ENCODE measurements at regions not wholly inside any gene's neighbourhood (a gene's known extent, or its start where the extent isn't known, plus 50 kb on each side); places are given as distances from the start of the nearest gene placed in this dataset.

DNA sequence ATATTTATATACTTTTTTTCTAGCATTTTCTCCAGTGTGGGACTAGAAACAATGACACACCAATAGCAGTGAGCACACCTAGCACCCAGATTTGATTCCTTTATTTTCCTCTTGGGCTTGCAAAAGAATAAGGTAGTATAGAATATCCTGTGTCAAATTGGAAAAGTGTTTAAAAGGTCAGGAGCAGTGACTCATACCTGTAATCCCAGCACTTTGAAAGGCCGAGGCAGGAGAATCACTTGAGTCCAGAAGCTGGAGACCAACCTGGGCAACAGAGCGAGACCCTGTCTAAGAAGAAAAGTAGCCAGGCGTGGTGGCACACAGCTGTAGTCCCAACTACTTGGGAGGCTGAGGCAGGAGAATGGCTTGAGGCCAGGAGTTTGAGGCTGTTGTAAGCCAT, 53.8 kb upstream of the SGPP1 start:
- DNase-seq, result peak; percentile 10
- in situ Hi-C loops (cut with HindIII; ENCODE audit: low pct_ligation_motif_present, low pct_unique_long_range_greater_than_20kb, low sequenced_read_pairs), result no loop called here

DNA sequence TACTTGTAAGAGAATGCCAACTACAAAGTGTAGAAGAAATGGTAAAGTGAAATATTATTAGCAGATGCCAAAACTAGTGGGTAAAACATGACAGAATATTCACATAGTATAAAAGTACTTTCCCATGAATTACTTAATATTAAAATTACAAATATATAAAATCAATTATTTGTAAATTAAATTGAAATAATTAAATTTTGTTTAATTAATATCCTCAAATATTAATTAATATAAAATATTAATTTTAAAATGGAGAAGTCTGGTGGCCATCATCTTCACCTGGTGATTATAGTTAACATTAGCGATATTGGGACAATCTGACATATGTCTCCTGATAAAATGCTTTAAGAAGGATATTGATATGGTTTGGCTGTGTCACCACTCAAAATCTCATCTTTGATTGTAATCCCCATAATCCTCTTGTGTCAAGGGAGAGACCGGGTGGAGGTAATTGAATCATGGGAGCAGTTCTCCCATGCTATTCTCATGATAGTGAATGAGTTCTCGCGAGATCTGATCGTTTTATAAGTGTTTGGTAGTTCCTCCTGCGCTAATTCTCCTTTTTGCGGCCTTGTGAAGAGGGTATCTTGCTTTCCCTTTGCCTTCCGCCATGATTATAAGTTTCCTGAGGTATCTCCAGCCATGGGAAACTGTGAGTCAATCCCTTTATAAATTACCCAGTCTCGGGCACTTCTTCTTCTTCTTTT, 55.0 kb upstream of the SGPP1 start:
- DNase-seq, result no peak
- in situ Hi-C loops (cut with HindIII; ENCODE audit: low pct_ligation_motif_present, low pct_unique_long_range_greater_than_20kb, low sequenced_read_pairs), result no loop called here

DNA sequence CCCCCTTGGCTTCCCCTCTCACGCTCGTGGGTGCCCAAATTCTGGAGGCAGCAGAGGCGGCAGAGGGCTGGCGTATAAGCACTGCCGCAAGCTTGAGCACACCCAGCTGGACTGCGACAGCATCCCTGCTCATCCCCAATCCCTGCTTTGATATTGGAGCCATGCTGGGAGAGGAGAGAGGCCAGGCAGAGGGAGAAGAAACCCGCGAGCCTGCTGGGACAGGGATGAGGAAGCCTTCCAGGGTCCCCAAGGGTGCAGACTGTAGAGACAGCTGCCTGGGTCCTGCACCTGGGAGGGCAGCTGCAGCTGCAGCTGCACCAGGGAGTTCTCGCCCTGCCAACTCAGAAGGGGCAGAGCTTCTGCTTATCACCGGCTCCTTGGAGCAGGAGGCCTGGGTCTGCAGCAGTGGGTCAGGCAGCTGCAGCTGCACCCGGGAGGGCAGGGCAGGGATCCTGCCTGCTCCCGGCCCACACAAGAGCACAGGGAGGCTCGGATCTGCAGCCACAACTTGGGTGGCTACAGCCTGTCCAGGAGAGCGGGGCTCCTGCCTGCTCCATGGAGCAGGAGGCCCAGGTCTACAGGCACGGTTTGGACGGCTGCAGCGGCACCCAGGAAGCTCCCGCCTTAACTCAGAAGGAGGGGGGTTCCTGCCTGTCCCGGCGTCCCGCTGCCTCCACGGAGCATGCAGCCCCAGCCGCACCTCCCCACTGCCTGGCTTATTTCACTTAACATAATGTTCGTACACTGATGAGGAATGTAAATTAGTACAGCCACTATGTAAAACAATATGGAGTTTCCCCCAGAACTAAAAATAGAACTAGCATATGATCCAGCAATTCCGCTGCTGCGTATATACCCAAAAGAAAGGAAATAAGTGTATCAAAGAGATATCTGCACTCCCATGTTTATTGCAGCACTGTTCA, 60.4 kb upstream of the SGPP1 start:
- in situ Hi-C loops (cut with HindIII; ENCODE audit: low pct_ligation_motif_present, low pct_unique_long_range_greater_than_20kb, low sequenced_read_pairs), result no loop called here
- no peak for DNase-seq

DNA sequence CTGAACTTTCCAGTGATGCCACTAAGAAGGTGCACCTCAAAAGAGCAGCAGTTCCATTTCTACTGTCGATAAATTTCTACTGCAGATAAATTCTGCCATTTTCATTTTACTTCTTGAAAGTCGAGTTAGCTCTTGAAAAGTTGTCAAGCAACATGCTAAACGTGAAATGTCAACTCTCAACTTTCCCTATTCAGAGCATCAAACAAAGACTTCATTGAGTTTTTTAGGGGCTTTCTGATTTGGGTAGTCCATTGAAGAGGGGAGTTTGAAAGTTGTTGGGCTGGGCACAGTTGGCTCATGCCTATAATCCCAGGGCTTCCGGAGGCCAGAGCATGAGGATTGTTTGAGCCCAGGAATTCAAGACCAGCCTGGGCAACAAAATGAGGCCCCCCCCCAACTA, 59.4 kb upstream of the SYNE2 start:
- in situ Hi-C loops (cut with HindIII; ENCODE audit: low pct_ligation_motif_present, low pct_unique_long_range_greater_than_20kb, low sequenced_read_pairs), result no loop called here
- DNase-seq, result no peak

DNA sequence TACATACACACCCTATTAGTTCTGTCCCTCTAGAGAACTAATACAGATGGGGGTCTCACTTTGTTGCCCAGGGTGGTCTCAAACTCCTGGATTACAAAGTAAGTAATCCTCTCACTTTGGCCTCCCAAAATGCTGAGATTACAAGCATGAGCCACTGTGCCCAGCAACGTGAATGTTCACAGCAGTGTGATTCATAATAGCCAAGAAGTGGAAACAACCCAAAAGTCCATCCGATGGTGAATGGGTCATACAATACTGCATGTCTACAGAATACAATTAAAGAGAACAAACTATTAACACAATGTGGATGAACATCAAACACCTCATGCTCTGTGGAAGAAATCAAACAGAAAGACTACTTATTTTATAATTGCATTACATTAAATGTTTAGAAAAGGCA, 57.3 kb upstream of the SYNE2 start:
- in situ Hi-C loops (cut with HindIII; ENCODE audit: low pct_ligation_motif_present, low pct_unique_long_range_greater_than_20kb, low sequenced_read_pairs), result no loop called here
- no peak for DNase-seq

DNA sequence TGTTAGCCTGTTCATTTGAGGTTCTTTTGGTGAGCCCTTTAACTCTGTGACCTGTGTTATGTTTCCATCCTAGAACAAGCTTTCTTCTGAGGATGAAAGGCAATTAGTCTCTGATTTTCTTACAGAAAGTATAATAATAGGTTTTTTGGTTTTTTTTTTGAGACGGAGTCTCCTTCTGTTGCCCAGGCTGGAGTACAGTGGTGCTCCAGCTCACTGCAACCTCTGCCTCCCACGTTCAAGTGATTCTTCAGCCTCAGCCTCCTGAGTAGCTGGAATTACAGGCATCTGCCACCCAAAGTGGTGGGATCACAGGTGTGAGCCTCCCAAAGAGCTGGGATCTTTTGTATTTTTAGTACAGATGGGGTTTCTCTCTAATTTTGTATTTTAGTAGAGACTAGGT, 52.7 kb upstream of the SYNE2 start:
- no peak for DNase-seq
- in situ Hi-C loops (cut with HindIII; ENCODE audit: low pct_ligation_motif_present, low pct_unique_long_range_greater_than_20kb, low sequenced_read_pairs), result no loop called here

DNA sequence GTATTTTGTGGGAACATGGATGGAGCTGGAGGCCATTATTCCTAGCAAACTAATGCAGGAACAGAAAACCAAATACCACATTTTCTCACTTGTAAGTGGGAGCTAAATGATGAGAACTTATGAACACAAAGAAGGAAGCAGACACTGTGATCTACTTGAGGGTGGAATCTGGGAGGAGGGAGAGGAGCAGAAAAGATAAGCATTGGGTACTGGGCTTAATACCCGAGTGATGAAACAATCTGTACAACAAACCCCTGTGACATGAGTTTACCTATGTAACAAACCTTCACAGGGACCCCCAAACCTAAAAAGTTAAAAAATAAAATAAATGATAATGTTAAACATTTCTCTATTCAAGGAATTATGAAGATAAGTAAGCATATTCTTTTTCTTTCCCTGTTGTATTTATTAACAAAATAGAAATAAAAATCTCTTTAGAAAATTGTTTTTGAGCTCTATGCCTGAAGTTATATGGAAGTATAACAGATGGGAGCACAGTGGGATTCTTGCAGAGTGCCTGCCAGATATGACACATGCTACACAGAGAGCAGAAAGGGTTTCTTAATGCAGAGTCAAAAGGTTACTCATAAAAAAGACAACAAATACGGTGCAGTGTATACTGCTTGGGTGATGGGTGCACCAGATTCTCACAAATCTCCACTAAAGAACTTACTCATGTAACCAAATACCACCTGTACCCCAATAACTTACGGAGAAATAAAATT, 52.0 kb upstream of the SYNE2 start:
- DNase-seq, result no peak
- in situ Hi-C loops (cut with HindIII; ENCODE audit: low pct_ligation_motif_present, low pct_unique_long_range_greater_than_20kb, low sequenced_read_pairs), result no loop called here

Data from ACHN (cell line).